Neural cell (in vitro differentiated cells): ENCODE measurements at regions not wholly inside any gene's neighbourhood (a gene's known extent, or its start where the extent isn't known, plus 50 kb on each side); places are given as distances from the start of the nearest gene placed in this dataset.

Experiments used
- CTCF ChIP-seq: fragments of 450-650 bp; IDR thresholded peaks from 2 replicates; pipeline ENCODE4 v1.5.1; 2014; ENCODE audit warnings: antibody characterized with exemption, mild to moderate bottlenecking, moderate library complexity; ENCODE audit not compliant: poor library complexity, severe bottlenecking
- EP300 ChIP-seq: fragments of 450-650 bp; conservative IDR thresholded peaks from 2 replicates; pipeline ENCODE4 v1.6.1; 2014; ENCODE audit warnings: antibody characterized with exemption, mild to moderate bottlenecking, moderate library complexity; ENCODE audit not compliant: poor library complexity, severe bottlenecking
- EZH2 ChIP-seq: fragments of 200-600, 300-800 bp; shearing (Covaris generic), sonication (generic); IDR thresholded peaks from 2 replicates; pipeline ENCODE4 v1.6.1; 2014; ENCODE audit warnings: antibody characterized with exemption, low read length, borderline replicate concordance, mild to moderate bottlenecking; ENCODE audit not compliant: insufficient read depth, poor library complexity, severe bottlenecking
- POLR2AphosphoS5 ChIP-seq: IDR thresholded peaks from 2 replicates; pipeline ENCODE4 v1.6.1; 2012
- RAD21 ChIP-seq: fragments of 450-650 bp; conservative IDR thresholded peaks from 2 replicates; pipeline ENCODE4 v1.6.1; 2014; ENCODE audit warnings: antibody characterized with exemption, mild to moderate bottlenecking, moderate library complexity
- REST ChIP-seq: IDR thresholded peaks from 2 replicates; pipeline ENCODE4 v1.6.1; 2012; ENCODE audit warnings: borderline replicate concordance
- SMC3 ChIP-seq: fragments of 450-650 bp; conservative IDR thresholded peaks from 2 replicates; pipeline ENCODE4 v1.6.1; 2014; ENCODE audit warnings: antibody characterized with exemption, mild to moderate bottlenecking, moderate library complexity; ENCODE audit not compliant: poor library complexity
- TAF1 ChIP-seq: IDR thresholded peaks from 2 replicates; pipeline ENCODE4 v1.6.1; 2012; ENCODE audit warnings: low read depth

GRCh38 chr11:122190768-122191167 is 74.8 kb upstream of the BLID start:
- TF ChIP-seq EZH2 = no peak
- TF ChIP-seq CTCF = no peak
- no peak for TF ChIP-seq REST
- no peak for TF ChIP-seq POLR2AphosphoS5
- no peak for TF ChIP-seq RAD21
- no peak for TF ChIP-seq SMC3
- TF ChIP-seq TAF1 = no peak
- TF ChIP-seq EP300 = no peak
